Spleen (tissue), 11 donors: ENCODE measurements at regions not wholly inside any gene's neighbourhood (a gene's known extent, or its start where the extent isn't known, plus 50 kb on each side); places are given as distances from the start of the nearest gene placed in this dataset.
"Not testable (repeated sequence)": the region's sequence is repeated elsewhere in the genome, so short reads cannot be mapped to it uniquely, and the experiment has no call there.

Source experiments
- DNase-seq: peaks from one replicate; pipeline ENCODE4 v3.0.0-alpha.2; 2020
- H3K27ac ChIP-seq, 8 donors: fragments of 200-600 bp; sonication (generic) in 7 of 8; 1 replicate in 4 of 8; 2 replicates in 4 of 8; pipeline versions ENCODE4 v1.5.0 to v1.8.0; 2016 to 2021; ENCODE audit warnings: inconsistent platforms in 4 of 8, mild to moderate bottlenecking in 4 of 8, moderate library complexity in 1 of 8
- H3K27me3 ChIP-seq, 7 donors: fragments of 200-600 bp; sonication (generic) in 6 of 7; replicated peaks in 1 of 7; 1 replicate in 4 of 7; 2 replicates in 3 of 7; pipeline versions ENCODE4 v1.5.0 to v1.8.0; 2016 to 2021; ENCODE audit warnings: inconsistent platforms in 3 of 7, mild to moderate bottlenecking in 1 of 7
- H3K36me3 ChIP-seq, 6 donors: fragments of 200-600 bp; sonication (generic) in 5 of 6; 1 replicate in 4 of 6; 2 replicates in 2 of 6; pipeline versions ENCODE4 v1.5.0 to v1.8.0; 2016 to 2021; ENCODE audit warnings: inconsistent platforms in 2 of 6
- H3K4me1 ChIP-seq, 6 donors: fragments of 200-600 bp; sonication (generic) in 5 of 6; 1 replicate in 3 of 6; 2 replicates in 3 of 6; pipeline versions ENCODE4 v1.5.0 to v1.8.0; 2016 to 2021; ENCODE audit warnings: inconsistent platforms in 3 of 6
- H3K4me3 ChIP-seq, 8 donors: fragments of 200-600 bp; sonication (generic) in 7 of 8; 1 replicate in 4 of 8; 2 replicates in 4 of 8; pipeline versions ENCODE4 v1.5.0 to v1.8.0; 2016 to 2021; ENCODE audit warnings: inconsistent platforms in 4 of 8, mild to moderate bottlenecking in 4 of 8, moderate library complexity in 2 of 8
- H3K9me3 ChIP-seq, 8 donors: fragments of 200-600 bp; sonication (generic) in 7 of 8; 1 replicate in 4 of 8; 2 replicates in 4 of 8; pipeline versions ENCODE4 v1.5.0 to v1.8.0; 2016 to 2021; ENCODE audit warnings: inconsistent platforms in 4 of 8
- POLR2A ChIP-seq, 3 donors: fragments of 450-650 bp; IDR thresholded peaks; one replicate each; pipeline ENCODE4 v1.5.1; 2017; ENCODE audit warnings: antibody characterized with exemption in 3 of 3, mild to moderate bottlenecking in 1 of 3
- POLR2AphosphoS5 ChIP-seq, 3 donors: sonication (generic); formaldehyde crosslinking; IDR thresholded peaks; one replicate each; pipeline ENCODE4 v1.5.1; 2017; ENCODE audit warnings: antibody characterized with exemption in 3 of 3
- WGBS, 5 donors: extraction: QIAGEN DNeasy Blood & Tissue Kit in 3 of 5; methylation state at CpG; one replicate each; pipeline versions ENCODE4 v1.1.5 to v1.1.7; 2013 to 2018; 5-methylcytosine and 5-hydroxymethylcytosine counted together
- intact Hi-C: fragments of 100-400 bp; cut with DNase I; formaldehyde crosslinking; loops from one replicate; pipeline ENCODE4 v1.15.0; 2023; ENCODE audit warnings: low total_unique reads
- TF ChIP-seq, protein P1 (sequence below), 11 experiments: fragments of 200-600 bp in 7 of 11; fragments of 450-650 bp in 4 of 11; sonication (generic) in 4 of 11; IDR thresholded peaks in 8 of 11; conservative IDR thresholded peaks in 3 of 11; 1 replicate in 7 of 11; 2 replicates in 4 of 11; pipeline versions ENCODE4 v1.4.0 to v1.8.0; 2016 to 2021; ENCODE audit warnings: antibody characterized with exemption in 11 of 11, inconsistent platforms in 4 of 11, mild to moderate bottlenecking in 1 of 11
- donor health status: healthy with polysubstance abuse.
- donor health status: DM: no; HTN: no; CAD: no; lungs with moderate emphysema.
- donor health status: DM: no; HTN: no; CAD: no.
- donor health status: Bipolar disorder and iron deficiency.
- donor health status: healthy.
- donor health status: DM: no; HTN: no; CAD: no.
- donor health status: DM: yes; HTN: yes; CAD: no.

DNA sequence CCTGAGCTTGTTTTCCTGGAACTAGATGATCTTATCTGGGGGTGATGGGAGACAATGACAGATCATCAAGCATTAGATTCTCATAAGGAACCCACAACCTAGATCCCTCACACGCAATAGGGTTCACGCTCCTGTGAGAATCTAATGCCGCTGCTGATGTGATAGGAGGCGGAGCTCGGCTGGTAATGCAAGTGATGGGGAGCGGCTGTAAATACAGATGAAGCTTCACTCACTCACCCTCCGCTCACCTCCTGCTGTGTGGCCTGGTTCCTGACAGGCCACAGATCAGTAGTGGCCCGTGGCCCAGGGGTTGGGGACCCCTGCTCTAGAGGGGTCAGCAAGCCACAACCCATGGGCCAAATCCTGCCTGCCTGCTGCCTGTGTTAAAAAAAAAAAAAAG is 435.9 kb downstream of the CD83 start:
- H3K9me3 ChIP-seq, result no peaks in the 10 kb centered on the region
- TF ChIP-seq POLR2A (IDR thresholded peaks at IDR 0.05) (no peak), POLR2AphosphoS5 (IDR thresholded peaks at IDR 0.05) (no peak)
- TF ChIP-seq, protein P1, sequence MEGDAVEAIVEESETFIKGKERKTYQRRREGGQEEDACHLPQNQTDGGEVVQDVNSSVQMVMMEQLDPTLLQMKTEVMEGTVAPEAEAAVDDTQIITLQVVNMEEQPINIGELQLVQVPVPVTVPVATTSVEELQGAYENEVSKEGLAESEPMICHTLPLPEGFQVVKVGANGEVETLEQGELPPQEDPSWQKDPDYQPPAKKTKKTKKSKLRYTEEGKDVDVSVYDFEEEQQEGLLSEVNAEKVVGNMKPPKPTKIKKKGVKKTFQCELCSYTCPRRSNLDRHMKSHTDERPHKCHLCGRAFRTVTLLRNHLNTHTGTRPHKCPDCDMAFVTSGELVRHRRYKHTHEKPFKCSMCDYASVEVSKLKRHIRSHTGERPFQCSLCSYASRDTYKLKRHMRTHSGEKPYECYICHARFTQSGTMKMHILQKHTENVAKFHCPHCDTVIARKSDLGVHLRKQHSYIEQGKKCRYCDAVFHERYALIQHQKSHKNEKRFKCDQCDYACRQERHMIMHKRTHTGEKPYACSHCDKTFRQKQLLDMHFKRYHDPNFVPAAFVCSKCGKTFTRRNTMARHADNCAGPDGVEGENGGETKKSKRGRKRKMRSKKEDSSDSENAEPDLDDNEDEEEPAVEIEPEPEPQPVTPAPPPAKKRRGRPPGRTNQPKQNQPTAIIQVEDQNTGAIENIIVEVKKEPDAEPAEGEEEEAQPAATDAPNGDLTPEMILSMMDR (IDR thresholded peaks at IDR 0.05 in 8 of 11, conservative IDR thresholded peaks at IDR 0.05 in 3 of 11), result no peak
- H3K27me3 ChIP-seq, result no peaks in the 10 kb centered on the region
- no peak for DNase-seq
- intact Hi-C loops, result no loop called here
- H3K4me1 ChIP-seq, result no peaks in the 10 kb centered on the region
- H3K27ac ChIP-seq, result no peak overlapping the region
- WGBS, 5 donors, result 80 to 94% (median 90%) methylated on average over 8 of the region's 8 CpGs
- H3K36me3 ChIP-seq, result no peaks in the 10 kb centered on the region
- no peak overlapping the region for H3K4me3 ChIP-seq

DNA sequence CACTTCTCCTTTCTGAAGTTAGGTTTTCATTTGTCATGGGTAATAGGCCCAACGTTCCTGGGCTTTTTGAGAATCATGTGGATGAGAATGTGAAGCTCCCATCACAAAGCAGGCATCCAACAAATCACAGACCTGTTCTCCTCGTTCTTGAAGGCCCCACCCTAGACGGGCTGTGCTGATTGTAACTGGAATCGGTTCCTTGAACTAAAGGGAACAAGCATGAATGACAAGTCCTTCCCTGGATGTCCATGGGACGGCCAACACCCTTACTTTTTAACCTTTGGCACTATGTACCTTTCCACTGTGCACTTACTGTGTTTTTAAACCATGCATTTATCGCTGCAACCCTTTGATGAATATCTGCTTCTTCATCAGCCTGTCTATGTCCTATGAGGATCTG is 438.2 kb downstream of the CD83 start:
- Histone ChIP-seq H3K27me3 (no peaks in the 10 kb centered on the region), H3K4me1 (no peaks in the 10 kb centered on the region), H3K4me3 (no peak overlapping the region), H3K27ac (no peak overlapping the region), H3K9me3 (no peaks in the 10 kb centered on the region), H3K36me3 (no peaks in the 10 kb centered on the region)
- TF ChIP-seq POLR2AphosphoS5 (IDR thresholded peaks at IDR 0.05) (no peak), POLR2A (IDR thresholded peaks at IDR 0.05) (no peak)
- TF ChIP-seq, protein P1 (IDR thresholded peaks at IDR 0.05 in 8 of 11, conservative IDR thresholded peaks at IDR 0.05 in 3 of 11), result no peak
- DNase-seq, result no peak
- WGBS, 5 donors, result 82 to 91% (median 85%) methylated on average over 6 of the region's 6 CpGs
- intact Hi-C loops, result no loop called here

DNA sequence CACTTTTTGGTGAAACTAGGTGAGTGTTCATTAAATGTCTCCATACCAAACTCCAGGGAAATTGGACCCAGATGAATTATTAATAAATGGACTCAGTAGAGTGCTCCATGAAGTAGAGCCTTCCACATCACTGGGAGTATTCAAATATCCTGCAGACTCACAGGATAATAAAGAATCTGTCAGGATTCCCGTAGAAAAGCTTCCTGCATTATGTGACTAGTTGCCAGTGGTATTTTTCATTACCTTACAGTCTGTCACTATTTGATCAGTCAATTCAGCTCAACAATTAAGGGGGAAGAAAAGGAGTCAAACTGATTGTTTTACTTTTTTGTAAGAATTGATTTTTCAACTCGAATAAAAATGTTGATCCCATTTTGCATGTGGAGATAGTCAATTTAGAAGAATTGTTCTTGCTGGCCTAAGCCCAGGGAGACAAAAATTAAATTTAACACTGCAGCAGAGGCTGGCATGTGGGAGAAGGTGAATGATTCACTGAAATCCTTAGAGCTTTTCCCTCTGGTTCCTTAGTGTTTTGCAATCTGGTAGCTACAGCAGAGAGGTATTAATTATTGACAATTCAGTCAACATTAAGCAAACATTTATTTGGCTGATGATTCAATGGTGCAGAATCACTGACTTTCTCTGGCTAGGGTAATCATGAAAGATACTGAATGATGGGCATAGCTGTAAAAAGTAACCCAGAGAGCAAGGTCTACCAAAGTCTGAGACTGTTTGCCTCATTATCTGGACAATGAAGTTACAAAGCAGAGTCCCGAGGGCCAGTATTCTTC is 442.4 kb downstream of the CD83 start:
- intact Hi-C loops, result no loop called here
- H3K36me3 ChIP-seq, result no peaks in the 10 kb centered on the region
- WGBS, 5 donors, result 89 to 96% (median 92%) methylated on average over 3 of the region's 3 CpGs
- no peaks in the 10 kb centered on the region for H3K4me1 ChIP-seq
- no peaks in the 10 kb centered on the region for H3K27me3 ChIP-seq
- TF ChIP-seq, protein P1 (IDR thresholded peaks at IDR 0.05 in 8 of 11, conservative IDR thresholded peaks at IDR 0.05 in 3 of 11), result no peak
- TF ChIP-seq POLR2AphosphoS5 (IDR thresholded peaks at IDR 0.05) (no peak), POLR2A (IDR thresholded peaks at IDR 0.05) (no peak)
- no peak overlapping the region for H3K4me3 ChIP-seq
- DNase-seq, result no peak
- peaks cover 0 to 6% (median 0%) of the 10 kb centered on the region in 8 donors for H3K9me3 ChIP-seq
- no peak overlapping the region for H3K27ac ChIP-seq

DNA sequence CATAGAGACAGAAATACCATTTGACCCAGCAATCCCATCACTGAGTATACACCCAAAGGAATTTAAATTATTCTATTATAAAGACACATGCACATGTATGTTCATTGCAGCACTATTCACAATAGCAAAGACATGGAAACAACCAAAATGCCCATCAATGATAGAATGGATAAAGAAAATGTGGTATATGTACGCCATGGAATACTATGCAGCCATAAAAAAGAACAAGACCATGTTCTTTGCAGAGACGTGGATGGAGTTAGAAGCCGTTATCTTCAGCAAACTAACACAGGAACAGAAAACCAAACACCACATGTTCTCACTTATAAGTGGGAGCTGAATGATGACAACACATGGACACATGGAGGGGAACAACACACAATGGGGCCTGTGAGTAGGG is 444.0 kb downstream of the CD83 start:
- H3K36me3 ChIP-seq, H3K9me3 ChIP-seq, H3K4me1 ChIP-seq, H3K27ac ChIP-seq, H3K27me3 ChIP-seq, H3K4me3 ChIP-seq, DNase-seq, intact Hi-C loops: not testable (repeated sequence)
- 87 to 95% (median 94%) methylated on average over 3 of the region's 3 CpGs for WGBS, 5 donors
